ENCODE measurements at regions not wholly inside any gene's neighbourhood (a gene's known extent, or its start where the extent isn't known, plus 50 kb on each side); places are given as distances from the start of the nearest gene placed in this dataset.

DNA sequence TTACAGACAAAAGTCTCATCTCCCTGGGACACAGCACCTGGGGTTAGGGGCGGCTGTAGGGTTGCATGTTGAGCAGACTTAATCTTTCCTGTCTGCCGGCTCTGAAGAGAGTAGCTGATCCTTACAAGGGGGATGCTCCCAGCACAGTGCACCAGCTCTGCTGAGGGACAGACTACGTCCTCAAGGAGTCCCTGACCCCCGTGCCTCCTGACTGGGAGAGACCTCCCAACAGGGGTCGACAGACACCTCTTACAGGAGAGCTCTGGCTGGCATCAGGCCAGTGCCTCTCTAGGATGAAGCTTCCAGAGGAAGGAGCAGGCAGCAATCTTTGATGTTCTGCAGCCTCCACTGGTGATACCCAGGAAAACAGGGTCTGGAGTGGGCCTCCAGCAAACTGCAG, 506.0 kb upstream of the FMR1 start:
- DNase-seq = no peak

DNA sequence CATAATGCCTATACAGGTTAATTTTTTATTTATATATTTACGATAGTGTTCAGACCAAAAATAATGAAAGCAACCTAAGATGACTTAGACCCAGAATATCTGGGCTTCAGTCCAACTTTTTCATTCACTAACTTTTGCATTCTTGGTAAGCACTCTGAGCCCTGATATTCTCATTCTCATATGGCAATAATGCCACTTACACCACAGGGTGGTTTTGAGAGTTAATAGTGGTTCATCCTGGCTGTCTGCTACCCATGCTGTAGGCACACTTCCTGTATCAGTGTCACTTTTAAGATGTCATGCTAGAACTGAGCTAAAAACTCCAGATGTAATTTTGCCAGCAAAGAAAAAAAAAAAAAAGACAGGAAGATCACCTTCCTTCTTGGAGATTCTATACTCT, 508.7 kb upstream of the FMR1 start:
- DNase-seq = no peak

DNA sequence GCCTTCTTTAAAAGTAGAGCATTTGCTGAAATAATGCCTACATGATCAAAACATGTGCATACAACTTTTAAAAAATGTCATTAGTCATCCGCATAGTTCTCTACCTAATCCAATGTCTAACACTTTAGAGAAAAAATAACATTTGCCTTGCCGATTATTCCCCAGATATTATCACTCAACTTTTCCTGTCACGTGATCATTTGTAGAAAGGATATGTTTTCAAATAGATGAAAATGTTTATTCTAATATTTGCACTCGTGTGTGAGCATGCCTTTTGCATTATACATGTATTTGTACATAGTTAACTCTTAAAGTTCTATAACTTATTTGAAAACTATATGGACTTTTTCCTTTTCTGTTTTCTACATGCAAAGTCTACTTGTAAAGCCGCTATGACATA, 533.0 kb upstream of the FMR1 start:
- no peak for DNase-seq

DNA sequence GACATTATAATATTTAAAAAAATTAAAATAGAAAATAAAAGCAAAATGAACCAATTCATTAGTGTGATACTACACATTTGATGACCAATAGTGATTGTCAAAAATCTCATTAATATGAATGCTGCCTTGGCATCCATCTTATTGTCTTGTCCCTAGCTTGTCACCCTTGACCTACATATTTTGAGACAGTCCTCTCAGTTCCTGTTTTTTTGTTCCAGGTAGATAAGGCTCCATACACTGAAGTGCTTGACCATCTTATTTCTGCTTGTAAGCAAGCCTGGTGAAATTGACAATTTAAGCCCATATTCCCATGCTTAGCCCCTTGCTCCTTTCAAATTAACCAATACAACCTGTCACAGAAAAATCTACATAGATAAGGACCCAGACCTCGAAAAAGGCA, 534.0 kb upstream of the FMR1 start:
- no peak for DNase-seq

DNA sequence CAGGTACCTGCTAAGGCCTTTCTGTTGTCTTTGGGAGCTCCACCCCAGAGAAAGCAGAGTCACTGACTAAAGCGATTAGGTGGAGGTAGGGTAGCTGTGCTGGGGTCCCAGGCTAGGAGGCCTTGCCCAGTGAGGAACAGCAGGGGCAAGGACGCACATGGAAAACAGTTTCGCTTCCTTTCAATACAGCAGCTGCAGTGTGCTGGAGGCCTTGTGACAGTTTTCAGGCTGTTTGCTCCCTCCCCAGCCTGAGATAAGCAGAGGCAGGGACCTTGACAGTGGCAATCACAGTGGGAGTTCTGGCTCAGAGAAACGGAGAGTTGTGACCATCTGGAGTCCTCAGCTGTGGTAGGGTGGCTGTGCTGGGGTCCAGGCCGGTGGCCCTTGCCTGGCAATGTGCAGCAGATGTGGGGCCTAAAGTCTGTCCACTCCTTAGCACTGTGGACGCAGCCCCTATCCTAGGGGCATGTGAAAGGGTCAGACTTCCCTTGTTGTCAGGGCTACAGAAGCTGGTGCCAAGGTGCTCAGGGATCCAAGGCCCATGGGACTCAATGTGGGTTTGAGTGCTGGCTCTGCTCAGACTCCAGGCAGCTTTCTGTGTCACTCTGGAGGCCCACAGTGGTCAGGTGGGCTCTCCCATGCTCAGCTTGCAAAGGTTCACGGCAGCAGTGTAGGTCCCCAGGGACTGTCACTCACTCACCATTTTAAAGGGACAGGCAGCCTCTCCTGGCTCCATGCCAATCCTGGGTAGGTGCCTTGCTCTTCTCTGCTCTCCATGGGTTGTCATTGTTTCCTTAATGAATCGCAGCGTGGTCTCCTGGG, 534.9 kb upstream of the FMR1 start:
- peak; percentile 94 for DNase-seq

DNA sequence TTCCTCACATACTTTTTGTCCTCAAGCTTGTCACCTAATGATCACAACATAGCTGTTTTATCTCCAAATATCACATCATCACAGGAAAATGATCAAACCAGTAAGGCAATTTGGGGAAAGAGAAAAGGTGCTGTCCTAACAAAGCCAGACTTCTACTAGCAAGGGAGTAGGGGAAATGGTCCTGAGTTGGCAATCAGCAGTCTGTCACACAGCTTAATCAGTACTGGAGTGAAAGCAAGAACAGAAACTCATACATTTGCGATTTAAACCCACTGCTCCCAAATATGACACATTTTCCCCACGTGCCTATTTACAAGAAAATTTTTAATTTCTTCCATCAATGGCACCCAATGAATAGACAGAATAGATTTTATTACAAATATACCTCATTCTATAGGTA, 546.8 kb upstream of the FMR1 start:
- DNase-seq = no peak

DNA sequence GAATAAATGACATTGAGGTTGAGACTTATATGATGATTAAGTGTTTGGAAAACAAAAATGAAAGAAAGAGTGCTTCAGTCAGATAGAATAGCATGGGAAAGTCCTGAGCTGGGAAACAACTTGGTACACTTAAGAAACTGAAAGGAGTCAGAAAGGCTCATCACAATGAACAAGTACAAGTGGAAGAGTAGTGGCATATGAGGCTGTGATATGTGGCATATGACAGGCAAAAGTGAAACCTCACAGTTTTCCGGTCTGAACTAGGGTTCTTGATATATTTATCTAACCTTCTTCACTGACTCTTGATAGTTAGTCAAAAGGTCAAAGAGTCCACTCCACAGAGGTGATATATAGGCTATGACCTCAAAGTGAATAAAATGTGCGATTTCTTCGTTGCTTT, 537.1 kb upstream of the CXorf51A start:
- DNase-seq = no peak

DNA sequence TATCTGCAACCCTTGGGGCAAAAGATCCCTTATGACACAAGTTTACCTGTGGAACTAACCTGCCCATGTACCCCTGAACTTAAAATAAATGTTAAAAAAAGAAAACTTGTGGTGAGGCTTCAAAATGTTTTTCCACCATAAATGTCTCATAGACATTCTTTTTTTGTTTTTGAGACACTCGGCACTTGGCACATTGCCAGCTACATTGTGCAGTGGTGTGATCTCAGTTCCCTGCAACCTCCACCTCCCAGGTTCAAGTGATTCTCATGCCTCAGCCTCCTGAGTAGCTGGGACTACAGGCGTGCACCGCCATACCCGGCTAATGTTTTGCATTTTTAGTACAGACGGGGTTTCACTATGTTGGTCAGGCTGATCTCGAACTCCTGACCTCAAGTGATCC, 528.9 kb upstream of the CXorf51A start:
- no peak for DNase-seq

DNA sequence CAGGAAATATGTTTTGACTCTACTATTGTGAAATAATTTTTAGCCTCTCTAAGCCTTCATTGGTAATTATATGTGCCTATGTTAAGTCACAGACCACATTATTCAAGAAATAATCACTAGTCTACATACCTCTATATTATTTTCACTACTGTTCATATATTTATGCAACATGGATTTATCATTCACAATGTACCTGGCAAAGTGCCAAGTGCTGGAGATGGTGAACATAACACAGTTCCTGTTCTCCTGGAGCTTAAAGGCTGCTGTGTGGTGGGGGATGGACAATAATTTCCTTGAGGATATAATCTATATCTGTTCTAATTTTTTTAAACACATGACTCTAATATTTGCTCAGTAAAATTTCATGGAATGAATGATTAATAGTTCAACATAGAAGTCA, 527.7 kb upstream of the CXorf51A start:
- no peak for DNase-seq

DNA sequence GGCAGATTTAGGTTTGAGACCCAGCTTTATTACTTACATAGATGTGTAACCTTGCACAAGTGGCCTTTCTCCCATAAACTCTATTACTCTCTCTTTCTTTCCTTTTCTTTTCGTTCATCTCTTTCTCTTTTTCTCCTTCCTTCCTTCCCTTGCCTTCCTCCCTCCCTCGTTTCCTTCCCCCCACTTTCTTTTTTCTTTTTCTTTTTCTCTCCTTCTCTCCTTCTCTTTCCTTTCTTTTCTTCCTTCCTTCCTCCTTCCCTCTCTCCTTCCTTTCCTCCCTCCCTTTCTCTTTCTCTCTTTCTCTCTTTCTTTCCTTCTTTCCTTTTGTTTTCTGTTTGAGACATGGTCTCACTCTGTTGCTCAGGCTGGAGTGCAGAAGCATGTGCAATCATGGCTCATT, 526.4 kb upstream of the CXorf51A start:
- DNase-seq = no peak

DNA sequence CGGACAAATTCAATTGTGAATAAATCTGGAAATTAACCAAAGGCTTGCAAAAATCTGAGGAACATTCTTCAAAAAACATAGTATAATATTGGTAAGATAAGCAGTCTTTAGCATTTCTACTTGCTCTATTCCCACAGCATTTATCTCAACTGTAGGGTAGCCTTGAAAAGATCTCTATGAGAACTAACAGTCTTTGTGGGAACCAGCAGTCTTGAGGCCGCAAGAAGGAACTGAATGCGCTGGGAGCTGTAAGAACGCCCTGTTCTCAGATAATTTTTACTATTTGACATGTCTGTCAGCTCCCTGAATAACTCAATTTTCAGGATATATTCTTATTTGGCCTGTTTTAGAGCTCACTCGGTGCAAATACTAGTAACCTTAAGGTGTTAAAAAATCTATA, 519.3 kb upstream of the CXorf51A start:
- DNase-seq = no peak

DNA sequence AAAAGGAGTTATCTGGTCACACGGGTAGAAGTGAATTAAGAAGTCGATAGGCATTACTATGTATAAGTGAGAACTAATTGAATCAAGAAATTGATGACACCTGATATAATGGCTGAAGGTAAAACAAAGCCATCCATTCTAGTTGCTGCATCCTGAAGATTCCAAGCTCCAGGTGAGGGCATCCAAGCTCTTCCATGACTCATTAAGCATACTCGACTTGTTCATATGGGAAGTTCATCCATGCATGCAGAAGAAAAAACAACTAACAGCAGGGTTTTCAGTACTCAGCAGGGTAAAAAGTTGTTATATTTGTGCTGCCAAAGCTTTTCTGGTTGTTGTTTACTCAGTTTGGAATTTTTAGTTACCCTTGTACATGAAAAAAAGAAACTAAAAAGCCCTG, 508.0 kb upstream of the CXorf51A start:
- peak; percentile 30 for DNase-seq

DNA sequence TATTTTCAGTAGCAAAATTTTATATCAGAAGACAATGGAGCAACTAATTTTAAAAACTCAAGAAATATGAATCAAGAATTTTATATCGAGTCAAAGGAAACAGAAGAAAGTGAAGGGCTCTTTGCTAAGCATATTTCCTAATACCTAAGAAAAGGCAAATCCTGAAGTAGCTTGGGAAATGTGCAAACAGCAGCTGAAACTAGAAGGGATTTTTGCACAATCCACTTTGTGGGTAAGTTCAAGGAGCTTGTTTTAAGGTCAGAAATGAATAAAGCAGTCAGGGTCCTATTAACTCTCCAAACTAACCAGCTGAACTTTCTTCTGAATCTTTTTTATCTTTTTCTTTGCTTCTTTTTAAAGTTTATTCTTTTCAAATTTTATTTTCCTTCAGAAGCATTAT, 500.9 kb upstream of the CXorf51A start:
- no peak for DNase-seq
